ENCODE measurements at regions not wholly inside any gene's neighbourhood (a gene's known extent, or its start where the extent isn't known, plus 50 kb on each side); places are given as distances from the start of the nearest gene placed in this dataset.

DNA sequence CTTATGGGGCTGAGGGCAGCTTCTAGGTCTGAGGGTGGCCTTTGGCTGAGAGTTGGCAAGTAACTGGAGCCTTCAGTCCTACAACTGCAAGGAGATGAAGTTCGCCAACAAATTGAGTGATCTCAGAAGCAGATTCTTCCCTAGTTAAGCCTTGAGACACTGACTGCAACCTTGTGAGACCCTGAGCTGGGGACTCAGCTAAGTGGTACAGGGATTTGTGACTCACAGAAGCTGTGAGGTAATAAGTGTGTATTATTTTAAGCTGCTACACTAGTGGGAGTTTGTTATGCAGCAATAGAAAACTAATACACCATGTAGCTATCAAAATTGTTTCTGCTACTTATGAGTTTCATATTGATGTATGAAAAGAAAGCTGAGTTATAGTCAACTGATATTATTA, 279.2 kb downstream of the PIK3R1 start:
- TF ChIP-seq, protein P1, sequence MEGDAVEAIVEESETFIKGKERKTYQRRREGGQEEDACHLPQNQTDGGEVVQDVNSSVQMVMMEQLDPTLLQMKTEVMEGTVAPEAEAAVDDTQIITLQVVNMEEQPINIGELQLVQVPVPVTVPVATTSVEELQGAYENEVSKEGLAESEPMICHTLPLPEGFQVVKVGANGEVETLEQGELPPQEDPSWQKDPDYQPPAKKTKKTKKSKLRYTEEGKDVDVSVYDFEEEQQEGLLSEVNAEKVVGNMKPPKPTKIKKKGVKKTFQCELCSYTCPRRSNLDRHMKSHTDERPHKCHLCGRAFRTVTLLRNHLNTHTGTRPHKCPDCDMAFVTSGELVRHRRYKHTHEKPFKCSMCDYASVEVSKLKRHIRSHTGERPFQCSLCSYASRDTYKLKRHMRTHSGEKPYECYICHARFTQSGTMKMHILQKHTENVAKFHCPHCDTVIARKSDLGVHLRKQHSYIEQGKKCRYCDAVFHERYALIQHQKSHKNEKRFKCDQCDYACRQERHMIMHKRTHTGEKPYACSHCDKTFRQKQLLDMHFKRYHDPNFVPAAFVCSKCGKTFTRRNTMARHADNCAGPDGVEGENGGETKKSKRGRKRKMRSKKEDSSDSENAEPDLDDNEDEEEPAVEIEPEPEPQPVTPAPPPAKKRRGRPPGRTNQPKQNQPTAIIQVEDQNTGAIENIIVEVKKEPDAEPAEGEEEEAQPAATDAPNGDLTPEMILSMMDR (IDR thresholded peaks at IDR 0.05), result no peak
- TF ChIP-seq ZFX (IDR thresholded peaks at IDR 0.05; ENCODE audit: borderline replicate concordance), result no peak
